Breast epithelium (tissue), 4 donors: ENCODE measurements at regions not wholly inside any gene's neighbourhood (a gene's known extent, or its start where the extent isn't known, plus 50 kb on each side); places are given as distances from the start of the nearest gene placed in this dataset.

ENCODE experiments used
- DNase-seq, 2 donors: peaks; one replicate each; pipeline ENCODE4 v3.0.0-alpha.2; 2019; ENCODE audit warnings: low spot score in 2 of 2
- H3K27ac ChIP-seq, 2 donors: fragments of 200-600 bp; sonication (generic) in 1 of 2; one replicate each; pipeline ENCODE4 v1.5.1; 2016 to 2019; ENCODE audit warnings: mild to moderate bottlenecking in 1 of 2
- H3K27me3 ChIP-seq, 2 donors: fragments of 200-600 bp; sonication (generic) in 1 of 2; one replicate each; pipeline versions ENCODE4 v1.5.1 to v1.6.0; 2017 to 2019; ENCODE audit warnings: control low read depth in 1 of 2, mild to moderate bottlenecking in 1 of 2
- H3K36me3 ChIP-seq: fragments of 200-600 bp; one replicate; pipeline ENCODE4 v1.5.1; 2019
- H3K4me1 ChIP-seq, 2 donors: fragments of 200-600 bp; sonication (generic); one replicate each; pipeline ENCODE4 v1.5.1; 2016 to 2019; ENCODE audit warnings: control low read depth in 1 of 2
- H3K4me3 ChIP-seq, 3 donors: fragments of 200-600 bp; sonication (generic); 1 replicate in 2 of 3; 2 replicates in 1 of 3; pipeline ENCODE4 v1.5.1; 2016 to 2019; ENCODE audit warnings: mild to moderate bottlenecking in 3 of 3, moderate library complexity in 2 of 3
- H3K9me3 ChIP-seq, 2 donors: fragments of 200-600 bp; sonication (generic) in 1 of 2; one replicate each; pipeline ENCODE4 v1.5.1; 2016 to 2019; ENCODE audit warnings: control low read depth in 1 of 2
- POLR2A ChIP-seq: fragments of 450-650 bp; IDR thresholded peaks from one replicate; pipeline ENCODE4 v1.6.1; 2016; ENCODE audit warnings: antibody characterized with exemption, mild to moderate bottlenecking, moderate library complexity
- POLR2AphosphoS5 ChIP-seq, 3 donors: sonication (generic); formaldehyde crosslinking; IDR thresholded peaks; one replicate each; pipeline ENCODE4 v1.6.1; 2017; ENCODE audit warnings: antibody characterized with exemption in 3 of 3
- intact Hi-C: fragments of 100-400 bp; cut with DNase I; formaldehyde crosslinking; loops from one replicate; pipeline ENCODE4 v1.15.1; 2023; ENCODE audit warnings: low total_unique reads
- TF ChIP-seq, protein P1 (sequence below), 3 donors: fragments of 450-650 bp; IDR thresholded peaks; one replicate each; pipeline ENCODE4 v1.5.1; 2016 to 2017; ENCODE audit warnings: antibody characterized with exemption in 3 of 3, mild to moderate bottlenecking in 3 of 3, moderate library complexity in 3 of 3

GRCh38 chr2:236962816-236963215 is 122.9 kb upstream of the COPS8 start:
- no peak for DNase-seq
- Histone ChIP-seq H3K4me1 (no peaks in the 10 kb centered on the region), H3K27me3 (no peaks in the 10 kb centered on the region), H3K9me3 (no peaks in the 10 kb centered on the region), H3K4me3 (no peak overlapping the region), H3K36me3 (no peaks in the 10 kb centered on the region), H3K27ac (no peak overlapping the region)
- TF ChIP-seq, protein P1, sequence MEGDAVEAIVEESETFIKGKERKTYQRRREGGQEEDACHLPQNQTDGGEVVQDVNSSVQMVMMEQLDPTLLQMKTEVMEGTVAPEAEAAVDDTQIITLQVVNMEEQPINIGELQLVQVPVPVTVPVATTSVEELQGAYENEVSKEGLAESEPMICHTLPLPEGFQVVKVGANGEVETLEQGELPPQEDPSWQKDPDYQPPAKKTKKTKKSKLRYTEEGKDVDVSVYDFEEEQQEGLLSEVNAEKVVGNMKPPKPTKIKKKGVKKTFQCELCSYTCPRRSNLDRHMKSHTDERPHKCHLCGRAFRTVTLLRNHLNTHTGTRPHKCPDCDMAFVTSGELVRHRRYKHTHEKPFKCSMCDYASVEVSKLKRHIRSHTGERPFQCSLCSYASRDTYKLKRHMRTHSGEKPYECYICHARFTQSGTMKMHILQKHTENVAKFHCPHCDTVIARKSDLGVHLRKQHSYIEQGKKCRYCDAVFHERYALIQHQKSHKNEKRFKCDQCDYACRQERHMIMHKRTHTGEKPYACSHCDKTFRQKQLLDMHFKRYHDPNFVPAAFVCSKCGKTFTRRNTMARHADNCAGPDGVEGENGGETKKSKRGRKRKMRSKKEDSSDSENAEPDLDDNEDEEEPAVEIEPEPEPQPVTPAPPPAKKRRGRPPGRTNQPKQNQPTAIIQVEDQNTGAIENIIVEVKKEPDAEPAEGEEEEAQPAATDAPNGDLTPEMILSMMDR (IDR thresholded peaks at IDR 0.05), result no peak
- no peak for TF ChIP-seq POLR2A
- no peak for TF ChIP-seq POLR2AphosphoS5 (IDR thresholded peaks at IDR 0.05)
- intact Hi-C loops, result no loop called here

DNA sequence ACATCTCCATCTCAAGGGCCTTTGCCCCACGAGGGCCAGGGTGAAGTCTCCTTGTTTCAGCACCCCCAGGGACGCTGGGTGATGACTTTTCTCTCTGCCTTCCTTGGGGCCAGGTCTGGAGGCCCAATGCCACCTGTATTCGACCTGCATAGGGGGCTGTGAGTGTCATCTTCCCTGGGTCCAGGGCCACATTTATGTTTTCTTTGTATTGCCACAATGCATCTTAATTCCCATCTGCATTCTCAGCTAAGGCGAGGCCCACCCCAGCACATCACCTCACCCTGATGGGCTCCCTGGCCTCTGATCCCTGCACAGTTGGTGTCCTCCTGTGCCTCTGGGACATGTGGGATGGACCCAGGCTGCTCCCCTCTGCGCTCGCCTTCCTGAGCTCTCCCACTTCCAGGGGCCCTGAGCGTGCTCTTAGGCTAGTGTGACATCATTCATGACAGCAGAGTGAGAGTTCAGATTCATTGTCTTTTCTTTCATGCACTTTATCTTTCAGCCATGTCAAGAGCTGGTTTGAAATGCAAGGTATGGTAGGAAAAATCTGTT is 122.0 kb upstream of the COPS8 start:
- no peaks in the 10 kb centered on the region for H3K27me3 ChIP-seq
- TF ChIP-seq POLR2AphosphoS5 (IDR thresholded peaks at IDR 0.05), result no peak
- TF ChIP-seq, protein P1 (IDR thresholded peaks at IDR 0.05), result no peak
- no peak for TF ChIP-seq POLR2A
- no peaks in the 10 kb centered on the region for H3K9me3 ChIP-seq
- H3K4me1 ChIP-seq, result no peaks in the 10 kb centered on the region
- no peaks in the 10 kb centered on the region for H3K36me3 ChIP-seq
- intact Hi-C loops, result no loop called here
- no peak overlapping the region for H3K4me3 ChIP-seq
- DNase-seq, result no peak
- H3K27ac ChIP-seq, result peak overlapping the region in 1 of 2 donors; percentile 38

GRCh38 chr2:236964291-236964690 is 121.4 kb upstream of the COPS8 start:
- Histone ChIP-seq H3K9me3 (no peaks in the 10 kb centered on the region), H3K4me1 (no peaks in the 10 kb centered on the region), H3K36me3 (no peaks in the 10 kb centered on the region), H3K27ac (peak overlapping the region in 1 of 2 donors; percentile 45), H3K27me3 (no peaks in the 10 kb centered on the region), H3K4me3 (no peak overlapping the region)
- TF ChIP-seq POLR2A (no peak), POLR2AphosphoS5 (IDR thresholded peaks at IDR 0.05) (peak; percentile 14 to 45 (median 39))
- intact Hi-C loops, result no loop called here
- no peak for DNase-seq

DNA sequence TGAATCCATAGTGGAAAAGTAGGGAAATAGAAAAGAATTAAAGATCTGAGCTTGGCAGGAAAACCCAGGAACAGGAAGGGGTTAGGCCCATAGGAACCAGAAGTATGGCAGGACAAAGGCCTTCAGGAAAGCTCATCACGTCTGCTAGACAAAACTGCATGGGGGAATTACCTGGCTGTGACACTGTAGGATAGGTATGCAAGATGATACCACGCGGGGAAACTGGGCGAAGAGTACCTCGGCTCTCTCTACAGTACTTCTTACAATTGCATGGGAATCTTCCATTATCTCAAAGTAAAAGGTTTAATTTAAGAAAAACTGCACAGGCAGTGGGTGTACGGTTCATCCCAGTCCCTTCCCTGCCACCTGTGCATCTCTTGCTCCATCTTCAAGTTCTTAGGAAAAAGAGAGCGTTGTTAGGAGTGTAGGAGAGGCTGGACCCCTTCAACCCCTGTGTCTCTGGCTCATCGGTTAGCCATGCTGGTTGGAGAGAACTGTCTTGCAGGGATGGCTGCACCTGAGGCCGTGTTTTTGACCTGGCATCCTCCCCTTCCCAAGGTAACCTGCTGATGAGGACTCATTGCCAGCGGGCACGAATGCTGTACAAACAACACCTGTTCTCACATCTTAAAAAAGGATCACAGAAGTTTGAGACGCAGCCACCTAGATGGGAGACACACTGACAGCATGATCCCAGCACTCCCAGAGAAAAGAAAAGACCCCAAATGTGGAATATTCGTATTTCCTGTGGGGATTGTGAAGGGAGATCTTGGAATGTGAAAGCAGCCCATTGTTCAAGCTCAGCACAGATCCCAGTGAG is 120.5 kb upstream of the COPS8 start:
- H3K27me3 ChIP-seq, result no peaks in the 10 kb centered on the region
- H3K4me1 ChIP-seq, result no peaks in the 10 kb centered on the region
- H3K9me3 ChIP-seq, result no peaks in the 10 kb centered on the region
- H3K4me3 ChIP-seq, result no peak overlapping the region
- intact Hi-C loops, result no loop called here
- no peak for DNase-seq
- H3K27ac ChIP-seq, result no peak overlapping the region
- TF ChIP-seq POLR2A, result no peak
- TF ChIP-seq POLR2AphosphoS5 (IDR thresholded peaks at IDR 0.05), result no peak
- TF ChIP-seq, protein P1 (IDR thresholded peaks at IDR 0.05), result no peak
- H3K36me3 ChIP-seq, result no peaks in the 10 kb centered on the region

GRCh38 chr2:236965841-236966096 is 119.9 kb upstream of the COPS8 start:
- DNase-seq, result no peak
- no peak overlapping the region for H3K4me3 ChIP-seq
- H3K4me1 ChIP-seq, result no peaks in the 10 kb centered on the region
- H3K9me3 ChIP-seq, result no peaks in the 10 kb centered on the region
- TF ChIP-seq, protein P1 (IDR thresholded peaks at IDR 0.05), result no peak
- TF ChIP-seq POLR2A, result no peak
- TF ChIP-seq POLR2AphosphoS5 (IDR thresholded peaks at IDR 0.05), result no peak
- no peak overlapping the region for H3K27ac ChIP-seq
- H3K36me3 ChIP-seq, result no peaks in the 10 kb centered on the region
- intact Hi-C loops, result no loop called here
- no peaks in the 10 kb centered on the region for H3K27me3 ChIP-seq
